ENCODE measurements at regions not wholly inside any gene's neighbourhood (a gene's known extent, or its start where the extent isn't known, plus 50 kb on each side); places are given as distances from the start of the nearest gene placed in this dataset.

- TF ChIP-seq ZBTB11 (CRISPR knock-in tag; IDR thresholded peaks at IDR 0.05) (no peak), WHSC1 (IDR thresholded peaks at IDR 0.05; ENCODE audit: low read length) (no peak), POLR2H (tag; IDR thresholded peaks at IDR 0.05; ENCODE audit: low read depth) (no peak), ZNF12 (CRISPR knock-in tag; IDR thresholded peaks at IDR 0.05) (no peak), ZNF785 (CRISPR knock-in tag; IDR thresholded peaks at IDR 0.05) (no peak), ZNF764 (CRISPR knock-in tag; IDR thresholded peaks at IDR 0.05; ENCODE audit: low read depth) (no peak), ETV5 (CRISPR knock-in tag; IDR thresholded peaks at IDR 0.05; ENCODE audit: low read depth) (no peak), ZNF197 (CRISPR knock-in tag; IDR thresholded peaks at IDR 0.05; ENCODE audit: low read depth) (no peak), ZNF655 (CRISPR knock-in tag; IDR thresholded peaks at IDR 0.05) (no peak)
Observed at GRCh38 chr12:46977871-46978375, 101.5 kb upstream of the PCED1B start (continued).

Data from K562 (cell line).